ENCODE measurements at regions not wholly inside any gene's neighbourhood (a gene's known extent, or its start where the extent isn't known, plus 50 kb on each side); places are given as distances from the start of the nearest gene placed in this dataset.

- Histone ChIP-seq H2BK5ac (ENCODE audit: low read depth, low read length) (no peak overlapping the region), H4K91ac (replicated peaks; ENCODE audit: insufficient read length, low read length) (no peak overlapping the region), H3K18ac (ENCODE audit: extremely low read depth, low read length) (no peak overlapping the region), H3K9ac (replicated peaks in 1 of 4; ENCODE audit: extremely low read depth in 1 of 4, low read depth in 3 of 4, low read length in 3 of 4) (no peak overlapping the region; a peak in 1 of 7 replicates), H4K8ac (ENCODE audit: extremely low read depth, insufficient read depth, low read length) (no peak overlapping the region), H3K56ac (replicated peaks; ENCODE audit: insufficient read length, low read depth, low read length) (no peak overlapping the region), H2AFZ (ENCODE audit: low read length) (no peak overlapping the region), H2BK120ac (replicated peaks; ENCODE audit: low read depth, low read length) (no peak overlapping the region), H2AK5ac (ENCODE audit: low read depth, low read length) (no peak overlapping the region), H3K4me1 (replicated peaks in 1 of 4; ENCODE audit: control insufficient read depth in 3 of 4, insufficient read depth in 4 of 4, low read length in 3 of 4) (peaks cover 0 to 11% (median 6%) of the 10 kb centered on the region in 4 experiments; a peak in 3 of 7 replicates), H3K23me2 (ENCODE audit: low read depth, low read length) (no peaks in the 10 kb centered on the region), H3K14ac (ENCODE audit: insufficient read length) (no peak overlapping the region), H3K27me3 (replicated peaks in 1 of 4; ENCODE audit: control insufficient read depth in 3 of 4, extremely low read depth in 1 of 4, insufficient read depth in 3 of 4, low read length in 3 of 4) (no peaks in the 10 kb centered on the region), H3K23ac (ENCODE audit: insufficient read length) (no peak overlapping the region), H3K4me3 (ENCODE audit: extremely low read depth in 1 of 4, insufficient read depth in 2 of 4, low read depth in 3 of 4, low read length in 4 of 4) (no peak overlapping the region), H3K79me1 (ENCODE audit: low read depth, low read length) (no peaks in the 10 kb centered on the region; the same call in none of the 2 replicates), H3K4ac (replicated peaks; ENCODE audit: insufficient read length, low read depth, low read length) (no peak overlapping the region), H4K5ac (ENCODE audit: insufficient read length, low read depth, low read length) (no peak overlapping the region), H4K20me1 (replicated peaks in 1 of 2; ENCODE audit: control insufficient read depth in 1 of 2, insufficient read depth in 2 of 2, low read length in 2 of 2) (peaks cover 6 to 17% of the 10 kb centered on the region in 2 experiments), H2BK12ac (ENCODE audit: low read depth, low read length) (no peak overlapping the region), H2BK15ac (ENCODE audit: low read length) (no peak overlapping the region), H3K79me2 (ENCODE audit: control insufficient read depth in 1 of 2, insufficient read depth in 2 of 2, low read length in 2 of 2) (peaks cover 0 to 2% of the 10 kb centered on the region in 2 experiments; a peak in 1 of 4 replicates), H2BK20ac (ENCODE audit: low read length) (no peak overlapping the region), H3K27ac (ENCODE audit: low read depth, low read length) (no peak overlapping the region), H3K4me2 (ENCODE audit: insufficient read depth in 1 of 2, low read depth in 2 of 2, low read length in 2 of 2) (no peak overlapping the region), H3K36me3 (ENCODE audit: control insufficient read depth in 2 of 4, insufficient read depth in 4 of 4, low read length in 3 of 4) (peaks cover 0 to 32% (median 14%) of the 10 kb centered on the region in 4 experiments; a peak in 6 of 8 replicates), H3K9me3 (ENCODE audit: insufficient read depth in 2 of 2, low read depth in 1 of 2, low read length in 1 of 2) (peaks cover 0 to 7% of the 10 kb centered on the region in 2 experiments; a peak in 2 of 4 replicates)
- TF ChIP-seq POLR2A (IDR thresholded peaks at IDR 0.05; ENCODE audit: control extremely low read depth in 1 of 2, low read depth in 2 of 2, low read length in 2 of 2) (peak; percentile 70 to 72), GABPA (IDR thresholded peaks at IDR 0.05; ENCODE audit: borderline replicate concordance, insufficient read depth, low read length) (no peak), SP1 (IDR thresholded peaks at IDR 0.05; ENCODE audit: low read depth, low read length) (no peak), POLR2AphosphoS5 (IDR thresholded peaks at IDR 0.05; ENCODE audit: low read depth, low read length) (peak; percentile 78), YY1 (IDR thresholded peaks at IDR 0.05; ENCODE audit: low read depth, low read length) (peak; percentile 76; the same call in 1 of the 2 replicates), CTCF (IDR thresholded peaks at IDR 0.05; ENCODE audit: control extremely low read depth in 1 of 3, insufficient read depth in 1 of 3, low read depth in 1 of 3, low read length in 3 of 3) (no peak)
- POLR2A ChIA-PET (ENCODE audit: partially characterized antibody): interaction anchor here (1.0 kb wide), 2 partner anchors 10 to 17 kb away, joined by 3 to 4 read pairs; no protein-coding TSS in a partner anchor
- CTCF ChIA-PET (ENCODE audit: partially characterized antibody): interaction anchor here (0.7 to 1.4 kb wide), 2 partner anchors 187 to 273 kb away, joined by 3 read pairs; no protein-coding TSS in a partner anchor
- FAIRE-seq: peak; percentile 57
- 91% methylated on average over 8 of the region's 8 CpGs; no CpG with 5 or more reads in 1 of the 2 experiments for WGBS, 2 experiments (ENCODE audit: extremely low coverage in 1 of 2, insufficient coverage in 1 of 2, insufficient read length in 1 of 2, insufficient replicate concordance in 2 of 2, low coverage in 1 of 2, low lambda C conversion rate in 2 of 2, missing lambda C conversion rate in 1 of 2)
- no peak for DNase-seq (ENCODE audit: low read depth in 1 of 2, low spot score in 2 of 2)
Observed at GRCh38 chr1:232142403-232143314, 487.3 kb downstream of the SIPA1L2 start.

All from H1 (cell line).